Right lobe of liver (tissue), 4 donors: ENCODE measurements at regions not wholly inside any gene's neighbourhood (a gene's known extent, or its start where the extent isn't known, plus 50 kb on each side); places are given as distances from the start of the nearest gene placed in this dataset.

Source experiments
- CTCF ChIP-seq, 4 donors: fragments of 200-600 bp in 3 of 4; fragments of 450-650 bp in 1 of 4; IDR thresholded peaks; one replicate each; pipeline versions ENCODE4 v1.5.1 to v1.8.0; 2016 to 2022; ENCODE audit warnings: antibody characterized with exemption in 4 of 4, mild to moderate bottlenecking in 2 of 4
- POLR2A ChIP-seq: fragments of 450-650 bp; IDR thresholded peaks from one replicate; pipeline ENCODE4 v1.6.1; 2017; ENCODE audit warnings: antibody characterized with exemption, mild to moderate bottlenecking
- donor health status: DM: no; HTN: no; CAD: no.
- donor health status: DM: no; HTN: no; CAD: no.
- donor health status: DM: no; HTN: yes; CAD: no.

- TF ChIP-seq CTCF (IDR thresholded peaks at IDR 0.05), result no peak
- TF ChIP-seq POLR2A, result no peak
These were observed 196.1 kb upstream of the SVIL start for GRCh38 chr10:29830531-29831512.
